Fibroblast of lung (primary cell): ENCODE measurements at regions not wholly inside any gene's neighbourhood (a gene's known extent, or its start where the extent isn't known, plus 50 kb on each side); places are given as distances from the start of the nearest gene placed in this dataset.

ENCODE experiments used
- CTCF ChIP-seq, 2 donors: IDR thresholded peaks in 1 of 2; conservative IDR thresholded peaks in 1 of 2; 1 replicate in 1 of 2; 2 replicates in 1 of 2; pipeline ENCODE4 v1.5.1; 2011 to 2012; ENCODE audit warnings: low read length in 2 of 2, control low read depth in 1 of 2, inconsistent platforms in 1 of 2, low read depth in 1 of 2, mild to moderate bottlenecking in 1 of 2
- EZH2 ChIP-seq: IDR thresholded peaks from 2 replicates; pipeline ENCODE4 v1.5.1; 2012; ENCODE audit warnings: low read length, control low read depth, mild to moderate bottlenecking; ENCODE audit errors: missing control alignments

- no peak for TF ChIP-seq CTCF (conservative IDR thresholded peaks at IDR 0.05 in 1 of 2, IDR thresholded peaks at IDR 0.05 in 1 of 2; ENCODE audit: low read depth in 1 of 2, low read length in 2 of 2)
- TF ChIP-seq EZH2, result no peak
These were observed 372.2 kb downstream of the MTX2 start for GRCh38 chr2:176641436-176641835.
